NCI-H2227 (cell line): ENCODE measurements at regions not wholly inside any gene's neighbourhood (a gene's known extent, or its start where the extent isn't known, plus 50 kb on each side); places are given as distances from the start of the nearest gene placed in this dataset.

Experiments used
- DNase-seq: peaks from one replicate; lab custom pipeline; 2025; ENCODE audit not compliant: unreplicated experiment; lab: John Stamatoyannopoulos, UW

DNA sequence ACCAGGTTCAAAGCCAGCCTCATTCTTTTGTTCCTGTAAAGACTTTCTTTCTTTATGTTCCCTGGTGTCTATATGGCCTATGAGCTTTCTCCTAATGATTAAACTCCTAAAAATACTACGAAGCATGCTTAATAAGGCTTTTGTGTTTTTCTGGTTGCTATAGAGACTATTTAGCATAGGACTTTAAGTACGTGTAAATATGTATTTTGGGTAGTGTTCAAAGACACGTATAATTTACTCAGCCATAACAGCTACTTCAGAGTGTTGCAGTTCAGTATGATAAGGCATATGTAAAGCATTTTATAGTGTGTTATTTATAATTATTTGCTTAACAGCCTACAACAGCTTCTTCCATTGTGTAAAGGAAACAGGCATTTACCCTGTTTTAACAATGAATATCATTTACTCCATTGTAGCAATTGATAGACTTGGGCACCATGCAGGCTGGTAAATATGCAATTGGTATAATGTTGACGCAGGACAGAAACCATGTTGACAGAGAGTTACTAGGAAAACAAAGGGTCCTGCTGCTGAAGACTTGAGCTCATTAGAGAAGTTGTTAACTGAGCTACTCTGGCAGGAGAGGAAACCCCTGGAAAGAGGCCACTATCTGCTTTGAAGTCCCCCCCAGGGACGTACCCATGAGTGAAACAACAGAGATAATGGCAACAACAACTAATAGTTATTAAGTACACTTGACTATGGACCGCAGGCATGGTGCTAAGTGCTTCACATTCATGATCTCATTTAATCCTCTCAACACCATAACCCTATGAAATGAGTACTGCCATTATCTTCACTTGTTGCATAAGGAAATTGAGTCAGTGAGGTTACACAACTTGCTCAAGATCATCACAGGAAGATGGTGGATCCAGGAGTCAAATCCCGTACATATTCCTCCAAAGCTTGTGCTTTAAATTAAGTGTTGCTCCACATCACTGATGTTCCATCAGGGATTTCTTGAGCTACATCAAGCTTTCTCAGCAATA is 342.2 kb upstream of the DYNLRB2 start:
- DNase-seq = no peak

DNA sequence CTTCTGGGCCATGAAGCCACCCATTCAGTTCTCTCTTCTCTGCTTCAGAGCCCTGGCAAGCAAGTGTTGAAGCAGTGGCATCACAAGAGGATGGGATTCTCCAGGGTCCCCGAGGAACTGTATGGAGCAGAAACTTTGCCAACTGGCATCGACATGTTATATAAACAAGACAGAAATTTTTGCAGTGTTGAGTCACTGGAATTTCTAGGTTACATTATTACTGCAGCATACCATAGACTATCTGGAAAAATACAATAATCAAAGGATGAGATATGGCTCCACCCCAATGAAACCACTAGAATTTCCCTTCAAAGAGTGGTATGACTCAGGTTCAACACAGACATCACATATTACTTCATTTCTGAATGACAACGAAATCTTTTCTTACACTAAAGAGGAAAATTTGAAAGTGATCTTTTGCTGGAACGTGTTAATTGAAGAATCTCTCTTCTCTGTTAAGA is 343.0 kb upstream of the DYNLRB2 start:
- no peak for DNase-seq

DNA sequence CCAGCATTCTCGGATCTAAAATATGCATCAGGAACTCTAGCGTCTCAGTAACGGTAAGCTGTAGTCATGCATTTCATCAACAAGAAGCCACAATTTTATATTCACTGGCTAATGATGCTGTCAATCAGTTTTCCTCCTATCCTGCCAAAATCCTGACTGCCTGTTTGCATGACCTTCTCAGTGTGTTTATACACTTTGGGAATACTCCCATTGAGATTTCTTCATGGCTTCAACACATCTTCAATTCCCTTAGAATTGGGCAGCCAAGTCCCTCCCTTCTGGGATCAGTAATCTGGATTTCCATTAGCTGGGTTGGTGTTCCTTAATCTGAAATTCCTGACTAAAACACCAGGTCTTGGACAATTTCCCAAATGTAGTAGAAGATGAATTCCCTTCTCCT is 348.9 kb upstream of the DYNLRB2 start:
- no peak for DNase-seq

DNA sequence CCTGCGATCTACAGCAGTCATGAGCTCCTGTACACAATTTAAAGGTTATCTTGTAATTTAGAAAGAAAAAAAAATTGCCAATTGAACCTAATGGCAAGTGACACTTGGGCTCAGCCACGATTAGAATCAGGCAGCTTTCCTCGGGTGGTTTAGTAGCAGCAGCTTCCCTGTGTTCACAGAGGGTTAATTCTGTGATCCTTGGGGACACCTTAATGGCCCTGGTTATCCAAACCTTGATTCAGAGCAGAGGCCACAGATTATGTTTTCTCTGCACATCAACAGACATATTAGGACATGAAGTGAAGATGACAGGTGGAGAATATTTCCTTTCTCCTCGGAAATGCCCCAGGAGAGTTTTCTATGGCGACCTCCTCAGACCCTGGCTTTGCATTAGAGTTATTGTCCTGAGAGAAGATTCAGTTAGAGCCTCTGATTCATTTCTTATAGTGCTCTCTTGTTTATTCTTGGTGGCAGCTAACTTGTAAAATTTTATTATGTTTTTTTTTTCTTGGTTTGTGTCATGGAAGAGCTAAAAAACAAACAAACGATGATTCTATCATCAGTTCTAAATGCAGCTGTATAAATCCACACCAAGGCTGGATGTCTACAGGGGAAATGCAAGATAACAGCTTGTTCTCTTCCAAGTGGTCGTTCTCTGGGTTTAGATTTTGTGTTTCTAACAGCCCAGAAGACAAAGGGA is 351.2 kb upstream of the DYNLRB2 start:
- DNase-seq = no peak

DNA sequence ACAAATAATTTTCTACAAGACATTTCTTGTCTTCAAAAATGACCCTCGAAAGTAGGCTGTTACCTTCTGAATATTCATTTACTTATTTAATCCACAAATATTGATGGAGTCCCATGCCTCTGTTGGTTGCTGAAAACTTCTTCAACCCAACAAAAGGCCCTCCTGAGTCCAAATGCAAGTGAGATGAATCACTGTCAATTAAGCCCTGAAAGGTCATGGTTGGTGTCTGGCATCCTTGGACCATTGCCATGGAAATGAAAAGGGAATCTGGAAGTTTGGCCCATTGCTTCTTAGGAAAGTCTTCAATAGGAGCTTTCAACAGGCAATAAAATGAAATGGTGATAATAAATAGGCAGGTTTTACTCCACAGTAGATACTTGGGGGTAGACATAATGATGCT is 364.7 kb upstream of the DYNLRB2 start:
- DNase-seq = no peak

DNA sequence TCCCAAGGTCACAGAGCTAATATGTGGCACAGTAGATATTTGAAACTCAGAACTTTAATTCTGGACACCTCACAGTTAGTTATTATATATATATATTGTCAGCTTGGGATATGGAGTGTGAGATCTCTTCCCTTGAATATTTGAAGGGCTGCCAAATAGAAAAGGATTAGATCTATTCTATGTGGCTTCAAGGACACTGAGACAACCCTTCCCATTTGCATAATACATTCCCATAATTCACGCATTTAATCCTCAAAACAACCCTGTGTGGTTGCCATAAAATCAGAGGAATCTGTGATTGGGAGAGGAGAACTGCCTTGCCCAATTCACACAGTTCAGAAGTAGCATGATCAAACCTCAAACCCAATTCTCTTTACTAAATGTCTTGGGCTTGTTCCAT is 365.8 kb upstream of the DYNLRB2 start:
- no peak for DNase-seq

DNA sequence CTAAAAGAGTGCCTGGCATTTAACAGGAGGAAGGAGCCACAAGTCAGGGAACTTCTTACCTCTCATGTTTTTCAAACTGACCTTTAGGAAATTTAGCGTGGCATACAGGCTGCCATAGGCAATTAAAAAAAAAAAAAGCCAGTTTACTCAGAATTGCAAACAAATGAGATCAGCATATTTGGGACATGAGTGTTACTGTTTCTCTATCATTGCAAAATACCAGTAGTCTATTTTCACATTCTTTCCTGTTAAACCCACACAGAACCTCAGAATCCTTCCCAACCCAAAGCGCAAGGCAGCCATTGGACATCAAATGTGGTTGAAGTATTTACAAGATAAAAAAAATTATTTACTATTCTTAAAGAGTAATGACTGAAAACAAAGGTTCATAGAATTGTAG is 366.4 kb upstream of the DYNLRB2 start:
- DNase-seq = no peak

DNA sequence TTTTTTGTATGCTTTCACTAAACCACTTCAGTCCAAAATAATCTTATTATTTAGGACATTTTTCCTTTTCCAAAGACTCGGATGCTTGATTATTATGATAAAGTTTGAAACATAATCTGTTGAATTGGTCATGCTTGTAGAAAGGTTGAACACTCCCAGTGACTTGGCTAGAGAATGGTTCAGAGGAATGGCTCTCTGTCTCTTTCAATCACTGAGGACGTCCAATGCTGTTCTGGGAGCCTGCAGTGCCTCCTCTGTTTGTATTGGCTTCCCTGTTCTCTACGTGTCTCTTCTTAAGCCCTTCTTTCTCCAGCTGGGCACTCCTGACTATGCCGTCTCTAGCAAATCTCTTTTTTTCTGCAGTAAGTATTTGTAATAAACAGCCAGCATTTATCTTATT is 369.0 kb upstream of the DYNLRB2 start:
- no peak for DNase-seq

DNA sequence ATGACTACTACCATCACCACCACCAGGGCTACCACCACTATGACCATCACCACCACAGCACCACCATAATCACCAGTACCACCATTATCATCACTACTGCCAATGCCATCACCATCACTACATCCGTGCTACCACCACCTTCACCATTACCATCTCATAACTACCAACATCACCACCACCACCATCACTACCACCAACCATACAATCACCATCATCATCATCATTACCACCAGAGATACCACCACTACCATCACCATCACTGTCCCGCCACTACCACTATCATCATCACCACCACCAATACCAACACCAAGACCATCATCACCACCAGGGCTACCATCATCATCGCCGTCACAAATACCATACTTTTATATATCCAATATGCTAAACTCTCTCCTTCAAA is 369.6 kb upstream of the DYNLRB2 start:
- no peak for DNase-seq

DNA sequence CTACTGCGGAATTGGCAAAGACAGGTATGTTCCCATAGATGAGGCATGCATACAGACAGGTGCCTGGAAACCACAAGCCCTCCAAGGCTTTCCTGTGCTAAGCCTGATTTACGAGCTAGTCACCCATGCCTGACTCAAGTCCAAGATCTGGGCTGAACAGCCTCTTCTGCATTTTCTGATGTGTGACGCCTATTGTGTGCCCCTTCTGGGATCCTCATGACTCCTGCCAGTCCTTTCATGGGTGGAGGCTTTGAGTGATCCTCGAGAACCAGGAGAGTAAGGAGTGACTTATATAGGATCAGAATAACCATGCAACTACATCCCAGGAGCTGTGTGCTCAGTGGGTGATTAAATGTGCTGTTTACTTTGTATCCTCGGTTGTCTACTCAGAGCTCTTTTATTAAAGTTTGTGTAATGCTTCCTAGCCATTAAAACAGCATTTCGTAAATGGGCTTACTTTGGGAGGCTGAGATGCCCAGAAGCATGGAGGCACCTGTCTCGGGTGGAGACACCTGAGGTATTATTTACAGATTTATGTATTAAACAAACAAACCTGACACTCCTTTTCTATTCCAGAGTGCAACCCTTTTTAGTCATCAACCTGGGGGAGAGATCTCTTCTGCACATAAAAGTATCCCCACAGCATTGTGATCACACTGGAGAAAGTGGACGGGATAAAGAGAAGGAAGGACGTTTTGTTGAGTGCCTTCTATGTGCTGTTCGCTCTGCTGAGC is 373.0 kb upstream of the DYNLRB2 start:
- DNase-seq = no peak

DNA sequence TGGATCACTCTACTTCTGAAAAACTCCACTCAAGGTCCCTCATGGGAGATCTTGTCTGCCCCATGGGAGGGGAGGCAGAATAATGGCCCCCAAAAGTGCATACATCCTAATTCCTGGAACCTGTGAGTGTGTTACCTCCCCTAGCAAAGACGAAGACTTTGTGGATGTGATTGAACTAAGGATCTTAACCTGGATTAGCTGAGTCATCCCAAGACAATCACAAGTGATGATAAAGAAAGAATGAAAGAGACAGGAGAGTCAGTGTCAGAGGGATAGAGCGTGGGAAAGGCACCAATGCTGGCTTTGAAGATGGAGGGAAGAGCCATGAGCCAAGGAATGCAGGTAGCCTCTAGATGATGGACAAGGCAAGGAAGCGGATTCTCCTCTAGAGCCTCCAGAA is 374.7 kb upstream of the DYNLRB2 start:
- no peak for DNase-seq

DNA sequence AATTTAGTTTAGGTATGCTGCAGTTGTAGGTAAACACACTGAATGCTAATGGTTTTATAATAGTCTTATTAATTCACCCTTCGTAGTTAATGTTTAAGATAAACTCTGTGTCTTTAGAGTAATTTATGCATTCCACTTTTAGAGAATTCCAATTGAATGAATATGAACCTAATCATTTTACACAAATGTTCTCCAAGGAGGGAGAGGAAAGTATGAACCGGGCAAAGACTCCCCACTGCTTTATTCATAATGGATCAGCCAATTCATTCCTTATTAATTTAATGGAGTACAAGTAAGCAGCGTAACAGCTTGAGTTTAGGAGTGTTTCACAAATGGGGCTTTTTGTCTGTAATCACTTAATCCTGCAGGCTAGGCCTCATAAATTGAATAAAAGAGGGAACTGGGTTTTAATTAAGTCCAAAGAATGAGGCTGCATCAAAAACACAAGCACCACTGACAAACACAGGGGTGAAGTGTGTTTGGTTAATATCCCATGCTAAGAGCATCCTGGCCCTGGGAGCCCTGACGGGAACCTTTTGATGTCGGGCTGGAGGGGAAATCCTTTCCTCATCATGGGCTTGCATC is 375.7 kb upstream of the DYNLRB2 start:
- no peak for DNase-seq

DNA sequence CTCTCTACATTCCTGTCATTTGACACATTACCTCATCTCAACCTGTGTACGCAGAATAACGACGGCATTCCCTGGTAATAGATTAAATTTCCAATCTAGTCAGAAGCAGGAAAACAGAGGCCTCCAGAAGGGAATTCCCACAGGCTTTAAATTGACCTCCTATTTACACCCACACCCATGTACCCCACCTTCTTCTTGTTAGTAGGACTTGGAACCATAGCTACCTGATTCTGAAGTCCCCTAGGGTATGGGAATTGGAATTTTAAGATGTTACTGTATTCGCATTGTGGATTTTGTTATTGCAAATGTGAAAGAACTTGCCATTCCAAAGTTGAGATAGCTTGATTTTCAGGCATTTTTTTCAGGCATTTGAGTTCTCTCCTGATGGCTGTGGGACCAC is 377.5 kb upstream of the DYNLRB2 start:
- DNase-seq = no peak

DNA sequence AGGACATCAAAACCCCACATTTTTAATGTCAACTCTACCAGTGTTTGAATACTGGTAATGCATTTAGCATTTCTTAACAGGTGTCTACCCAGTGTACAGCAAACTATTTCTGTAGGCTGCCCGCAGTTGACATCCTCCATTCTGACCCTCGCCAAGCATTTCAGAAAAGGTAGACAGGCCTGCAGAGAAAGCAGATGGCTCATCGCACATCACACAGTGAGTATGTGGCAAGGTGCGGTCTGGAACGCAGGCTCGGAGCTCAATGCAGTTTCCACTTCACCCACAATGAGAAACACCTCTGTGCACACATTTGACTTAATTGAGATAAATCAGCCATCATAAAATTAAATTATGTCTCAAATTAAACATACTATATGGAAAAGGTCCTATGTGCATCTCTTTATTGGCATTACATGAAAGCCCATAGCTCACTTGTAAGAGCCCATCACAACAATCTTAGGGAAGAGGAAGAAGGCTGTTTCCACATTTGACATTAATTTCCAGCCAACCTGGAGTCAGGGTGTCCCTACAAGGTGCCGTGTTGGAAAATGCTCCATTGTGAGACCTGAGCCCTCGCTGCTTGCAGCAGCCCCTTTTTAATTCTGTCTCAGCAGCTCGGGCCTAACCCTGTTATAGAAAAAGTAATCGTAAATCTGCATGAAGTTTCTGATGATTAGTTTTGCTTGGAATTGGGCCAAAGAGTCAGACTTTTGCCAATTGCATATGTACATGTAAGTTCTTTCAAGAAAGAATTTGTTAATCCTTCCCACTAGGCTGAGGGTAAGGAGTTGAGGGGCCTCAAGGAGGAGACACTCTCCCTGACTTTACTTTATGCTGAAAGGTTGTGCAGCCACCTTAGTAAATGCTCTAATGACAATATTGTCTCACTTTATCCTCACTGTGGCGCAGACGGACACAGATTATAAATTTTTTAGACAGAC is 378.7 kb upstream of the DYNLRB2 start:
- DNase-seq = no peak

DNA sequence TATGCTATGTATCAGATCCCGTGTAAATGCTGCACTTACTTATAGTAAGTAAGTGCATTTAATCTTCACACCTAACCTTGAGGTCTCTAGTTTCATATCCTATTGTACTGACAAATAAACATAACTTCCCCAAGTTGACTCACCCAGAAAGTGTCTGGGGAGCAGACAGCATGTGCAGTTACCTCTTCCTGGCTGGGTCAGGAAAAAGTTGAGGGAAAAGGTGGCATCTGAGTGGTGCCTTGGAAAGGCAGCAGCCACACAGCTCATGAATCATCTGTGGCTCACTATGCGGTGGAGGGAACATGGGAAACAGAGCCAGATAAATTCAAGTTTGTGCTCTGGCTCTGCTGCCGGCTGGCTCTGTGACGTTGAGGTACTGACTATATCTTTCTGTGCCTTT is 382.0 kb upstream of the DYNLRB2 start:
- DNase-seq = no peak

DNA sequence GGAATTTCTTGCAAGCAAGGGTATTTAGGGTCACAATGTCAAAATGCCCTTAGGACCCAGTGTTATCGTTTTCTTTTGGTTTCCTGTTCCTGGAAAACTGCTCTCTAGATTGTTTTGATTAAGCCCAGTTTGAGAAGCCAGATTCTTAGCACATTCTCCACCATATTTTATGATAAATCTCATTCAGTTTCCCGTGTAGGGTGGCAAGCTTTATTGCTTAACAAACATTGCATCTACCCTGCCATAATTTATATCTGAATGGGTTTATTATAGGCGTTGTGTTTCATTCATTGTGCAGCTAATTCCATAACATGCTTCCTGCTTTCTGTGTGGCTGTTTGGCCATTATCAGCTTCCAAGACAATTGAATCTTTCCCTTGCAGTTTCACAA is 389.1 kb upstream of the DYNLRB2 start:
- DNase-seq = peak; percentile 7

DNA sequence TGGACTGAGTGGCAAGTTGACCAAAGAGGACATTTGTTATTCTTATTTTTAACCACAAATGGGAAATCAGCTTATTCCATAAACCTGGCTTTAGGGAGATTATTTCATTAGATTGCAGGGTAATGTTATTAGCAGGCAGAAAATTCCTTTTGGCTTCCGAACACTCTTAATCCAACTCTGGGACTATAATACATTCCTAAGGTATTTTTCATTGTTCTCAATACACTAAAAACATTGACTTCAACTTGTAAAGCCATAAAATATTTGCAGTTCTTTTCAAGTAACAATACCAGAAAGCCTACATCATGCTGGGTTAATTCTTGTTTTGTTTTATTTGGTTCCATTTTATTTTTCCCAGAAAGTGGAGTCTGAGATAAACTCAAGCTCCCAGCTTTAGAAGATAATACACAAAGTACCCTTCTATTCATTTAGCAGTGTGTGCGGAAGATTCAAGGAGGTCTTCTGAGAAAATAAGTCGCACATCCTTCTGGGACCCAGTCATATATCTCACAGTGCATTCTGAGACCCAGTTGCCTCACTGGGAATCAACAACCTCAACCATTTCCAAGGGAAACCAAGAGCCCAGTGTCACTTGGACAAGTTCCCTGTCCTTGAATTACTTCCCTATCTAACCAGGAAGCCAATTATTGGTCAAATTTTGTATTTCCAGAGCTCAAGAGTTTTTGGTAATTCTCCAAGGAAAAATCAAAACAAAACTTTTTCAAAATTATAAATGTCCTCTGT is 389.6 kb upstream of the DYNLRB2 start:
- no peak for DNase-seq

DNA sequence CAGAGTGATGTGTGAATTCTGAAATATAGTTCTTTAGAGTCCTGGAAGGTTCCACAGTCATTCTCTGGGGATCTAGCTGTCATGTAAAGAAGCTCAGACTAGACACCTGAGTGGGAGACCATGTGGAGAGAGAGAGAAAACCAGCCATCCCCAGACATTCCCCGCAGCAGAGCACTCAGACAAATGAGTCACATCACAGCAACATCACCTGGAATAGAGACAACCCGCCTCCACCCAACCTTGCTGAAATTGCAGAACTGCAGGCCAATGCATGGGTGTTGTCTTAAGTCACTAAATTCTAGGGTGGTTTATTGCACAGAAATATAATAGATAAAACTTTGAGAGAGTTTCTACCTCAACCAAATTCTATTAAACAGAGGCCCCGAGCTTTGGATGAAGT is 392.0 kb upstream of the DYNLRB2 start:
- no peak for DNase-seq

DNA sequence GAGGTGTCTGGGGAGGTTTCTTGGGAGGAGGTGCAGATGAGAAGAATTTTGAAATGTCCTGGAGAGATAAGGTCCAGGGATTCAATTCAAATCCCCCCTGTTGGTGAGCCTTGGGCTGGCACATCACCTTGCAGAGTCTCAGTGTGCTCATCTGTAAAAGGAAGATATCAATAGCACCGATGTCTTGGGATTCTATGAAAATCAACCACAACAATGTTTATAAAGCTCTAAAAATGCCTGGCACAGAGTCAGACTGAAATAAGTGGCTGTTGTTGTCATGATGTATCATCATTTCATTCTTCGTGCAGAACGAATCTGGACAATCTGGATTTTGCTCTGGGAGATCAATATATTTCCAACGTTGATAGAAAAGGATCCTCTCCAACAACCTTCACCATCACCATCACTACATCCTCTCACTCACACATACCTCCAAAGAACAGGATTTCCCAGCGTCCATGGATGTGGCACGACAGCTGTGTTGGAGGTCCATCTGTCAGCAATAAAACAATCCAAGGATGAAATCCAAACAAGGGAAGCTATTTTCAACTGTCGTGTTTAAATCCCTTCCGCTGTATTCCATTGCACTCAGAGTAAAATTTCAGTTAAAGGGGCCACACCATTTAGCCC is 393.7 kb upstream of the DYNLRB2 start:
- DNase-seq = no peak
